HepG2 (cell line): ENCODE measurements at regions not wholly inside any gene's neighbourhood (a gene's known extent, or its start where the extent isn't known, plus 50 kb on each side); places are given as distances from the start of the nearest gene placed in this dataset.

Experiments
- ATAC-seq: fragments of 200-7000 bp; cut with Tn5 transposase; 3 replicates; pipeline ENCODE4 v1.9.1; 2020; ENCODE audit warnings: mild to moderate bottlenecking, moderate library complexity
- BruUV-seq: library from RNA; stranded (reverse); fragments of 400-500 nt; replicated peaks from 2 replicates; lab custom pipeline; 2021; lab: Mats Ljungman, UMichigan
- CTCF ChIA-PET: fragments of 300-600 bp; formaldehyde crosslinking; extraction: SDS; loops from one replicate; lab custom pipeline; 2021; ENCODE audit warnings: low total read pairs, inconsistent platforms, low intra/inter-chr PET ratio; lab: Yijun Ruan, JAX
- POLR2A ChIA-PET: fragments of 350-600 bp; sonication (Branson Sonifier 250); formaldehyde crosslinking; loops from one replicate; lab custom pipeline; 2020; ENCODE audit warnings: antibody characterized with exemption, inconsistent platforms; lab: Yijun Ruan, JAX
- DNase-seq: peaks from one replicate; pipeline ENCODE4 v3.0.0-alpha.2; 2015; ENCODE audit warnings: low spot score
- FAIRE-seq: peaks from 3 replicates; lab custom pipeline; 2011; peaks lifted over from hg19 to GRCh38; lab: Jason Lieb, UNC
- H2AFZ ChIP-seq: one replicate; pipeline ENCODE4 v1.6.1; 2011; ENCODE audit warnings: low read length, inconsistent platforms
- H3K27ac ChIP-seq: fragments of 300-600 bp; 3 replicates; pipeline ENCODE4 v1.8.0; 2011; ENCODE audit warnings: mixed run types, mild to moderate bottlenecking, mixed read lengths, low read length, inconsistent platforms; ENCODE audit not compliant: insufficient read depth; ENCODE audit errors: extremely low read length
- H3K27me3 ChIP-seq, 2 experiments: fragments of 200-600 bp in 1 of 2; 2 replicates in 1 of 2; 3 replicates in 1 of 2; pipeline versions ENCODE4 v1.6.0 to v1.8.0; 2011; ENCODE audit warnings: low read length in 2 of 2, mild to moderate bottlenecking in 2 of 2, moderate library complexity in 2 of 2, inconsistent platforms in 1 of 2; ENCODE audit not compliant: insufficient read depth in 2 of 2, control insufficient read depth in 1 of 2
- H3K36me3 ChIP-seq, 2 experiments: fragments of 200-600 bp in 1 of 2; replicated peaks in 1 of 2; 2 replicates in 1 of 2; 3 replicates in 1 of 2; pipeline versions ENCODE4 v1.5.1 to v1.8.0; 2011; ENCODE audit warnings: low read length in 2 of 2, inconsistent platforms in 1 of 2; ENCODE audit not compliant: insufficient read depth in 2 of 2, control insufficient read depth in 1 of 2
- H3K4me1 ChIP-seq: 2 replicates; pipeline ENCODE4 v1.5.1; 2012; ENCODE audit warnings: low read length, inconsistent platforms; ENCODE audit not compliant: insufficient read depth
- H3K4me2 ChIP-seq: 2 replicates; pipeline ENCODE4 v1.6.0; 2011; ENCODE audit warnings: low read depth, low read length, inconsistent platforms
- H3K4me3 ChIP-seq, 3 experiments: fragments of 200-600 bp in 1 of 3; sonication (generic), shearing (Covaris generic) in 1 of 3; replicated peaks in 1 of 3; 2 replicates each; pipeline ENCODE4 v1.5.1; 2011 to 2016; ENCODE audit warnings: low read length in 3 of 3, inconsistent platforms in 2 of 3, low read depth in 2 of 3, mild to moderate bottlenecking in 2 of 3, control low read depth in 1 of 3, mixed read lengths in 1 of 3; ENCODE audit not compliant: insufficient read depth in 1 of 3
- H3K79me2 ChIP-seq: one replicate; pipeline ENCODE4 v1.6.1; 2011; ENCODE audit warnings: low read length, inconsistent platforms; ENCODE audit not compliant: insufficient read depth
- H3K9ac ChIP-seq: 2 replicates; pipeline ENCODE4 v1.6.0; 2011; ENCODE audit warnings: mild to moderate bottlenecking, low read depth, low read length, inconsistent platforms; ENCODE audit not compliant: insufficient read depth
- H3K9me3 ChIP-seq: 2 replicates; pipeline ENCODE4 v1.5.1; 2012; ENCODE audit warnings: mild to moderate bottlenecking, low read length
- H4K20me1 ChIP-seq: 2 replicates; pipeline ENCODE4 v1.6.0; 2011; ENCODE audit warnings: inconsistent platforms, mild to moderate bottlenecking, low read length, moderate library complexity; ENCODE audit not compliant: insufficient read depth
- AGO1 ChIP-seq: fragments of 200-400 bp; formaldehyde crosslinking; IDR thresholded peaks from 2 replicates; pipeline ENCODE4 v1.6.1; 2017; ENCODE audit warnings: mild to moderate bottlenecking, low read depth, low read length, moderate library complexity; ENCODE audit not compliant: poor library complexity, severe bottlenecking
- CREB3 ChIP-seq: sonication (generic); formaldehyde crosslinking; IDR thresholded peaks from 2 replicates; pipeline ENCODE4 v1.5.0; 2020; ENCODE audit warnings: missing genetic modification reagents
- IRF2 ChIP-seq: IDR thresholded peaks from 2 replicates; pipeline ENCODE4 v1.6.1; 2018; ENCODE audit warnings: missing genetic modification reagents, missing compliant biosample characterization
- MBNL3 ChIP-seq: fragments of 250-450 bp; sonication (Bioruptor Pico); conservative IDR thresholded peaks from 2 replicates; pipeline ENCODE4 v1.8.0; 2022; ENCODE audit warnings: mild to moderate bottlenecking, inconsistent platforms
- PBX3 ChIP-seq: sonication (generic); formaldehyde crosslinking; IDR thresholded peaks from 2 replicates; pipeline ENCODE4 v1.8.1; 2023; ENCODE audit warnings: missing genetic modification reagents, inconsistent platforms, borderline replicate concordance
- POLR2AphosphoS5 ChIP-seq: IDR thresholded peaks from 2 replicates; pipeline ENCODE4 v1.6.1; 2012; ENCODE audit warnings: low read depth, low read length
- RFX3 ChIP-seq: IDR thresholded peaks from 2 replicates; pipeline ENCODE4 v1.6.1; 2016; ENCODE audit warnings: missing biosample characterization, missing genetic modification reagents
- SP140L ChIP-seq: sonication (generic); formaldehyde crosslinking; IDR thresholded peaks from 2 replicates; pipeline ENCODE4 v1.4.0; 2020; ENCODE audit warnings: missing genetic modification reagents, borderline replicate concordance
- TEAD2 ChIP-seq: sonication (generic); formaldehyde crosslinking; IDR thresholded peaks from 2 replicates; pipeline ENCODE4 v1.9.0; 2021; ENCODE audit warnings: missing genetic modification reagents
- ZNF781 ChIP-seq: sonication (generic); formaldehyde crosslinking; IDR thresholded peaks from 2 replicates; pipeline ENCODE4 v1.5.1; 2020; ENCODE audit warnings: borderline replicate concordance, mild to moderate bottlenecking, missing genetic modification reagents; ENCODE audit errors: not compliant biosample characterization
- WGBS: methylation state at CpG from one replicate; pipeline ENCODE4 v1.1.6; 2017; ENCODE audit warnings: low lambda C conversion rate; 5-methylcytosine and 5-hydroxymethylcytosine counted together
- in situ Hi-C: cut with HindIII; loops from 2 replicates; pipeline ENCODE4 v1.10.0; 2017; ENCODE audit warnings: low pct_unique_long_range_greater_than_20kb; ENCODE audit not compliant: extremely low pct_ligation_motif_present
- intact Hi-C: fragments of 100-400 bp; cut with micrococcal nuclease; formaldehyde crosslinking; loops from one replicate; pipeline ENCODE4 v1.10.0; 2022; ENCODE audit not compliant: unreplicated experiment

- POLR2A ChIA-PET: no interaction called here
- intact Hi-C loops: no loop called here
- H3K4me2 ChIP-seq: no peak overlapping the region
- no peak overlapping the region for H3K27ac ChIP-seq
- ATAC-seq (no peak), FAIRE-seq (no peak), DNase-seq (no peak)
- TF ChIP-seq POLR2AphosphoS5 (no peak), MBNL3 (CRISPR knock-in tag) (no peak), CREB3 (CRISPR knock-in tag) (no peak), SP140L (CRISPR knock-in tag) (no peak)
- no peaks in the 10 kb centered on the region for H4K20me1 ChIP-seq
- H3K79me2 ChIP-seq: no peaks in the 10 kb centered on the region
- H3K4me1 ChIP-seq: no peaks in the 10 kb centered on the region
- H3K9me3 ChIP-seq: no peaks in the 10 kb centered on the region
- no TSS peak for BruUV-seq
- 16% methylated on average over 6 of the region's 6 CpGs for WGBS
- H2AFZ ChIP-seq: no peak overlapping the region
- no peak overlapping the region for H3K4me3 ChIP-seq
- in situ Hi-C loops: no loop called here
- CTCF ChIA-PET: no interaction called here
- H3K9ac ChIP-seq: no peak overlapping the region
- H3K27me3 ChIP-seq: peaks cover 0 to 8% of the 10 kb centered on the region in 2 experiments; a peak in 1 of 5 replicates
- no peaks in the 10 kb centered on the region for H3K36me3 ChIP-seq
These were observed 194.5 kb upstream of the TBC1D5 start for GRCh38 chr3:17936736-17937480.

GRCh38 chr3:17935222-17935621, 192.8 kb upstream of the TBC1D5 start:
- ChIA-PET POLR2A (no interaction called here), CTCF (no interaction called here)
- FAIRE-seq: no peak
- ATAC-seq: no peak
- no peaks in the 10 kb centered on the region for H3K4me1 ChIP-seq
- in situ Hi-C loops (no loop called here), intact Hi-C loops (no loop called here)
- no peak overlapping the region for H3K27ac ChIP-seq
- no peak overlapping the region for H2AFZ ChIP-seq
- BruUV-seq: no TSS peak
- no peaks in the 10 kb centered on the region for H3K79me2 ChIP-seq
- H3K27me3 ChIP-seq: peaks cover 0 to 8% of the 10 kb centered on the region in 2 experiments; a peak in 1 of 5 replicates
- H3K36me3 ChIP-seq: no peaks in the 10 kb centered on the region
- H3K9ac ChIP-seq: no peak overlapping the region
- H3K4me3 ChIP-seq: no peak overlapping the region
- no peaks in the 10 kb centered on the region for H4K20me1 ChIP-seq
- no peaks in the 10 kb centered on the region for H3K9me3 ChIP-seq
- H3K4me2 ChIP-seq: no peak overlapping the region
- DNase-seq: no peak
- WGBS: 0% methylated on average over 4 of the region's 4 CpGs
- TF ChIP-seq AGO1: no peak
- no peak for TF ChIP-seq RFX3
- no peak for TF ChIP-seq ZNF781 (CRISPR knock-in tag)
- no peak for TF ChIP-seq IRF2
- no peak for TF ChIP-seq PBX3 (CRISPR knock-in tag)
- no peak for TF ChIP-seq TEAD2 (CRISPR knock-in tag)
